Peyer's patch (tissue), 4 donors: ENCODE measurements at regions not wholly inside any gene's neighbourhood (a gene's known extent, or its start where the extent isn't known, plus 50 kb on each side); places are given as distances from the start of the nearest gene placed in this dataset.
A peak's percentile ranks its signal among the peaks of the same experiment; 100 is the strongest.

ENCODE experiments used
- DNase-seq, 3 donors: peaks; one replicate each; pipeline ENCODE4 v3.0.0-alpha.2; 2017 to 2019
- H3K27ac ChIP-seq, 4 donors: fragments of 200-600 bp; sonication (generic); one replicate each; pipeline ENCODE4 v1.5.1; 2016 to 2019
- H3K27me3 ChIP-seq, 2 donors: fragments of 200-600 bp; sonication (generic); one replicate each; pipeline ENCODE4 v1.5.1; 2019
- H3K36me3 ChIP-seq, 3 donors: fragments of 200-600 bp; sonication (generic); one replicate each; pipeline ENCODE4 v1.5.1; 2016 to 2019
- H3K4me1 ChIP-seq, 4 donors: fragments of 200-600 bp; sonication (generic); one replicate each; pipeline ENCODE4 v1.5.1; 2016 to 2019
- H3K4me3 ChIP-seq, 4 donors: fragments of 200-600 bp; sonication (generic); 1 replicate in 3 of 4; 2 replicates in 1 of 4; pipeline ENCODE4 v1.5.1; 2016 to 2019; ENCODE audit warnings: mild to moderate bottlenecking in 1 of 4
- H3K9me3 ChIP-seq, 4 donors: fragments of 200-600 bp; sonication (generic); one replicate each; pipeline ENCODE4 v1.5.1; 2016 to 2019; ENCODE audit warnings: mild to moderate bottlenecking in 1 of 4
- CTCF ChIP-seq, 6 experiments: fragments of 450-650 bp in 4 of 6; fragments of 200-600 bp in 2 of 6; sonication (generic) in 1 of 6; IDR thresholded peaks; one replicate each; pipeline ENCODE4 v1.5.1; 2017 to 2019; ENCODE audit warnings: antibody characterized with exemption in 6 of 6, mild to moderate bottlenecking in 3 of 6, moderate library complexity in 1 of 6
- POLR2A ChIP-seq, 2 donors: fragments of 450-650 bp; IDR thresholded peaks; one replicate each; pipeline ENCODE4 v1.5.1; 2017; ENCODE audit warnings: antibody characterized with exemption in 2 of 2, mild to moderate bottlenecking in 2 of 2, moderate library complexity in 2 of 2
- small RNA-seq, 2 donors: library from RNA; depleted of rRNA; stranded (forward); fragments of <200 nt; gene quantifications; one replicate each; pipeline ENCODE3, GENCODE V24; 2016

- DNase-seq = no peak
- TF ChIP-seq POLR2A (IDR thresholded peaks at IDR 0.05) (no peak), CTCF (IDR thresholded peaks at IDR 0.05) (no peak)
- Histone ChIP-seq H3K27me3 (no peaks in the 10 kb centered on the region), H3K27ac (no peak overlapping the region), H3K9me3 (no peaks in the 10 kb centered on the region), H3K4me3 (no peak overlapping the region), H3K4me1 (peaks cover 0 to 6% (median 0%) of the 10 kb centered on the region in 4 donors), H3K36me3 (no peaks in the 10 kb centered on the region)
Observed at GRCh38 chr20:23138226-23138625, 52.1 kb upstream of the CD93 start.

GRCh38 chr20:23136893-23137745, 51.0 kb upstream of the CD93 start:
- Histone ChIP-seq H3K9me3 (no peaks in the 10 kb centered on the region), H3K27me3 (no peaks in the 10 kb centered on the region), H3K36me3 (no peaks in the 10 kb centered on the region), H3K4me1 (no peaks in the 10 kb centered on the region), H3K27ac (no peak overlapping the region), H3K4me3 (no peak overlapping the region)
- DNase-seq = peak in 2 of 3 donors; percentile 27 to 42
- TF ChIP-seq POLR2A (IDR thresholded peaks at IDR 0.05) (no peak), CTCF (IDR thresholded peaks at IDR 0.05) (no peak)

- TF ChIP-seq CTCF (IDR thresholded peaks at IDR 0.05) = no peak
- TF ChIP-seq POLR2A (IDR thresholded peaks at IDR 0.05) = no peak
- Histone ChIP-seq H3K4me3 (no peak overlapping the region), H3K36me3 (no peaks in the 10 kb centered on the region), H3K9me3 (no peaks in the 10 kb centered on the region), H3K4me1 (no peaks in the 10 kb centered on the region), H3K27ac (no peak overlapping the region), H3K27me3 (no peaks in the 10 kb centered on the region)
- peak in 2 of 3 donors; percentile 19 to 45 for DNase-seq
Observed at GRCh38 chr20:23135449-23136420, 49.6 kb upstream of the CD93 start.

Small RNA genes in the stretch of these regions (small RNA-seq; reads per million reads assigned to genes)
- 0 reads per million in 2 donors for gene RNA5SP478
